Fibroblast of lung (primary cell): ENCODE measurements at regions not wholly inside any gene's neighbourhood (a gene's known extent, or its start where the extent isn't known, plus 50 kb on each side); places are given as distances from the start of the nearest gene placed in this dataset.

Source experiments
- EZH2 ChIP-seq: IDR thresholded peaks from 2 replicates; pipeline ENCODE4 v1.5.1; 2012; ENCODE audit warnings: low read length, control low read depth, mild to moderate bottlenecking; ENCODE audit errors: missing control alignments
- TF ChIP-seq, protein P1 (sequence below), 2 donors: IDR thresholded peaks in 1 of 2; conservative IDR thresholded peaks in 1 of 2; 1 replicate in 1 of 2; 2 replicates in 1 of 2; pipeline ENCODE4 v1.5.1; 2011 to 2012; ENCODE audit warnings: low read length in 2 of 2, control low read depth in 1 of 2, inconsistent platforms in 1 of 2, low read depth in 1 of 2, mild to moderate bottlenecking in 1 of 2

DNA sequence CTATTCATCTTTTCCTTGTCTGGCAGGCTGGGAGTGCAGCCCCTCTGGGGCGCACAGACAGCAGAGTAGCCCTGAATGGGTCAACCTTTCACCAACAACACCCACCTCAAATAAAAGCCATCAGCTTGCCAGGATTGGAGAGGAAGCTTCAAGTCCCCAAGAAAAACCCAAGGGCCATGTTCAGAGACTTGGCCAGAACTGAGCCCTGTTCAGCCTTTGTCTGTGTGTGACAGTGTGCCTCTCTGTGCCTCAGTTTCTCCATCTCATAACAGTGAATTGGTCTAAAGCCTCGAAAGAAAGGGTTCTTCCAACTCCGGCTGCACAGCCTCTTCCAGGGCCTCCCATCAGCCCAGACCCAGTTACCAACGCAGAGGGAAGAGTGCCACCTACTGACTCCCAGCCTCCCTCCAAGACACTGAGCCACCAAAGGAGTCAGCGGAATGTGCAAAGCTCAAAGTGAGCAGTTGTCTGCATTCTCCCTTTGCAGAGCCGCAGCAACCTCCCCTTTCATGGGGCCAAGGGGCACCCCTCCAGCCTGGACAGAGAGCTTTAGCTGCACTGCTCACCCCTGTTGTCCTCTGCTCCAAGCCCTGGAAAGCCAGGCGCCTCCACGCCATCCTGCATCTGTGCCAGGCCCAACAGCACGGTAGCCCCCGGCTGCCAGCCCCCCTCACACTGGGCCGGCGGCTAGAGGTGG lies 82.7 kb upstream of the TOP1 start:
- TF ChIP-seq, protein P1, sequence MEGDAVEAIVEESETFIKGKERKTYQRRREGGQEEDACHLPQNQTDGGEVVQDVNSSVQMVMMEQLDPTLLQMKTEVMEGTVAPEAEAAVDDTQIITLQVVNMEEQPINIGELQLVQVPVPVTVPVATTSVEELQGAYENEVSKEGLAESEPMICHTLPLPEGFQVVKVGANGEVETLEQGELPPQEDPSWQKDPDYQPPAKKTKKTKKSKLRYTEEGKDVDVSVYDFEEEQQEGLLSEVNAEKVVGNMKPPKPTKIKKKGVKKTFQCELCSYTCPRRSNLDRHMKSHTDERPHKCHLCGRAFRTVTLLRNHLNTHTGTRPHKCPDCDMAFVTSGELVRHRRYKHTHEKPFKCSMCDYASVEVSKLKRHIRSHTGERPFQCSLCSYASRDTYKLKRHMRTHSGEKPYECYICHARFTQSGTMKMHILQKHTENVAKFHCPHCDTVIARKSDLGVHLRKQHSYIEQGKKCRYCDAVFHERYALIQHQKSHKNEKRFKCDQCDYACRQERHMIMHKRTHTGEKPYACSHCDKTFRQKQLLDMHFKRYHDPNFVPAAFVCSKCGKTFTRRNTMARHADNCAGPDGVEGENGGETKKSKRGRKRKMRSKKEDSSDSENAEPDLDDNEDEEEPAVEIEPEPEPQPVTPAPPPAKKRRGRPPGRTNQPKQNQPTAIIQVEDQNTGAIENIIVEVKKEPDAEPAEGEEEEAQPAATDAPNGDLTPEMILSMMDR (conservative IDR thresholded peaks at IDR 0.05 in 1 of 2, IDR thresholded peaks at IDR 0.05 in 1 of 2; ENCODE audit: low read depth in 1 of 2, low read length in 2 of 2): peak; percentile 83 to 87
- no peak for TF ChIP-seq EZH2
